GM13977 (cell line): ENCODE measurements at regions not wholly inside any gene's neighbourhood (a gene's known extent, or its start where the extent isn't known, plus 50 kb on each side); places are given as distances from the start of the nearest gene placed in this dataset.
"Not testable (repeated sequence)": the region's sequence is repeated elsewhere in the genome, so short reads cannot be mapped to it uniquely, and the experiment has no call there.

Experiments
- DNase-seq: peaks from one replicate; pipeline ENCODE4 v3.0.0; 2012; ENCODE audit warnings: low spot score
- CTCF ChIP-seq: IDR thresholded peaks from 2 replicates; pipeline ENCODE4 v1.5.1; 2012; ENCODE audit warnings: mild to moderate bottlenecking, control low read depth; ENCODE audit not compliant: insufficient read depth; ENCODE audit errors: extremely low read depth, missing control alignments
- in situ Hi-C: fragments of 300-500 bp; cut with MboI; formaldehyde crosslinking; loops from one replicate; pipeline ENCODE4 v1.12.0; 2022; ENCODE audit warnings: low sequenced_read_pairs, low pct_unique_long_range_greater_than_20kb, mixed read lengths, inconsistent platforms; ENCODE audit not compliant: unreplicated experiment

- no peak for TF ChIP-seq CTCF
- in situ Hi-C loops, result no loop called here
- no peak for DNase-seq
These were observed 258.8 kb downstream of the TPBG start for GRCh38 chr6:82622461-82622860.

- TF ChIP-seq CTCF, result no peak
- DNase-seq, result no peak
- in situ Hi-C loops, result no loop called here
These were observed 260.6 kb downstream of the TPBG start for GRCh38 chr6:82624251-82624650.

DNA sequence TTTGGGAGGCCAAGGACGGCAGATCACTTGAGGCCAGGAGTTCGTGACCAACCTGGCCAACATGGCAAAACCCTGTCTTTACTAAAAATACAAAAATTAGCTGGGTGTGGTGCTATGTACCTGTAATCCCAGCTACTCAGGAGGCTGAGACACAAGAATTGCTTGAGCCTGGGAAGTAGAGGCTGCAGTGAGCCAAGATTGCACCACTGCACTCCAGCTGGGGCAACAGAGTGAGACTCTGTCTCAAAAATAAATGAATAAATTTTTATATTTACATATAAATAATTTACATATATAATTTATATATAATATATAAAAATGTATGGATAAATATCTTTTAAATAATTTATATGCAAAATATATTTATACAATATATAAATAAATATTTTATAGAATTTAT is 263.3 kb downstream of the TPBG start:
- in situ Hi-C loops, result not testable (repeated sequence)

GRCh38 chr6:82629921-82630320 is 266.3 kb downstream of the TPBG start:
- in situ Hi-C loops, result no loop called here
- TF ChIP-seq CTCF, result no peak
- no peak for DNase-seq

More for the DNA sequence above, 263.3 kb downstream of the TPBG start:
- not testable (repeated sequence) for DNase-seq

DNA sequence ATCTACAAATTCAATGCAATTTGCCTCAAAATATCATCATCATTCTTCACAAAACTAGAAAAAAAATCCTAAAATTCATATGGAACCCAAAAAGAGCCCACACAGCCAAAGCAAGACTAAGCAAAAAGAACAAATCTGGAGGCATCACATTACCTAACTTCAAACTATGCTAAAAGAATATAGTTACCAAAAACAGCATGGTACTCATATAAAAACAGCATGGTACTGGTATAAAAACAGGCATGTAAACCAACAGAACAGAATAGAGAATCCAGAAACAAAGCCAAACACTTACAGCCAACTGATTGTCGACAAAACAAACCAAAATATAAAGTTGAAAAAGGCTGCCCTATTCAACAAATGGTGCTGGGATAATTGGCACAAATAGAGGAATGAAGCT is 278.1 kb downstream of the TPBG start:
- in situ Hi-C loops, result no loop called here
- no peak for DNase-seq
- no peak for TF ChIP-seq CTCF

GRCh38 chr6:82645536-82646230 is 282.1 kb downstream of the TPBG start:
- TF ChIP-seq CTCF, result no peak
- no peak for DNase-seq
- in situ Hi-C loops, result no loop called here

DNA sequence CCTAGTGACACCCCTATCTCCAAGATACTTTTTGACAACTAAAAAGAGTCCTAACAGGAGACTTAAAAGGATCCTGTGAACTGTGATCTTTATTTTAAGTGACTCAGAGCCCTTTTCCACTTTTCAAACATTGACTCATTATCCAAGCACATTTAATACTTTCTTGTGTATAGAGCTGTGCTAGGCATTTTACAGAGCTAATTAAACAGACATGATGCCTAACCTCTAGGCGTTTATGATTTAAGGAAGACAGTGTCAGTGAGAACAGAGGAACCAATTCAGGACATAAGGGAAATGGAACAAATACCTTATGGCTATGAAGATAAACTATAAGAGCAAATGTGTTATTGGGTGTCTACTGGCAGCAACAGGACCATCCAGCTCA is 282.6 kb downstream of the TPBG start:
- TF ChIP-seq CTCF, result no peak
- no peak for DNase-seq
- in situ Hi-C loops, result no loop called here
